Epithelial cell of proximal tubule (primary cell): ENCODE measurements at regions not wholly inside any gene's neighbourhood (a gene's known extent, or its start where the extent isn't known, plus 50 kb on each side); places are given as distances from the start of the nearest gene placed in this dataset.

Source experiments
- DNase-seq: peaks from one replicate; pipeline ENCODE4 v3.0.0-alpha.2; 2011; ENCODE audit warnings: low read depth
- H3K4me3 ChIP-seq: 2 replicates; pipeline ENCODE4 v1.5.1; 2011; ENCODE audit warnings: low read depth, mild to moderate bottlenecking, low read length
- TF ChIP-seq, protein P1 (sequence below): conservative IDR thresholded peaks from 2 replicates; pipeline ENCODE4 v1.5.1; 2012; ENCODE audit warnings: low read depth, mild to moderate bottlenecking, low read length

DNA sequence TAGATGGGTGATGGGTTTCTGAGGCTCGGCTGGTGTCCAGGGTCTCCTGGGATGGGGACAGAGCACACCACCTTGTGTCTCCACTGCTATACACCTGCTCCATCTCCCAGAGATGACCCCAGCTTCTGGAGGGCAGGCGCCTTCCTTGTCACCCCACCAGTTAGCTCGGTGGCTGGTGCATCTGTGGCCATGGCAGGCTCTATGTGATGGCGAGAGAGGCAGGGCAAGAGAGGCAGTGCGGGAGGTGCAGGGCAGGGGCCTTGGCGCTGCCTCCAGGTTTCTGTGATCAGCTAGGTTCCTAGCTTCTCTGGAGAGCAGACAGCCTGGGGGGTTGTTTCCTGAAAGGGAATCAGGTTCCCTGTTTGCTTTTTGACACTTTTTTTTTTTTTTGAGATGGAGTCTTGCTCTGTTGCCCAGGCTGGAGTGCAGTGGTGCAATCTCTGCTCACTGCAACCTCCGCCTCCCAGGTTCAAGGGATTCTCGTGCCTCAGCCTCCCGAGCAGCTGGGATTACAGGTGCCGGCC, 69.0 kb upstream of the ZNF536 start:
- DNase-seq = no peak
- TF ChIP-seq, protein P1, sequence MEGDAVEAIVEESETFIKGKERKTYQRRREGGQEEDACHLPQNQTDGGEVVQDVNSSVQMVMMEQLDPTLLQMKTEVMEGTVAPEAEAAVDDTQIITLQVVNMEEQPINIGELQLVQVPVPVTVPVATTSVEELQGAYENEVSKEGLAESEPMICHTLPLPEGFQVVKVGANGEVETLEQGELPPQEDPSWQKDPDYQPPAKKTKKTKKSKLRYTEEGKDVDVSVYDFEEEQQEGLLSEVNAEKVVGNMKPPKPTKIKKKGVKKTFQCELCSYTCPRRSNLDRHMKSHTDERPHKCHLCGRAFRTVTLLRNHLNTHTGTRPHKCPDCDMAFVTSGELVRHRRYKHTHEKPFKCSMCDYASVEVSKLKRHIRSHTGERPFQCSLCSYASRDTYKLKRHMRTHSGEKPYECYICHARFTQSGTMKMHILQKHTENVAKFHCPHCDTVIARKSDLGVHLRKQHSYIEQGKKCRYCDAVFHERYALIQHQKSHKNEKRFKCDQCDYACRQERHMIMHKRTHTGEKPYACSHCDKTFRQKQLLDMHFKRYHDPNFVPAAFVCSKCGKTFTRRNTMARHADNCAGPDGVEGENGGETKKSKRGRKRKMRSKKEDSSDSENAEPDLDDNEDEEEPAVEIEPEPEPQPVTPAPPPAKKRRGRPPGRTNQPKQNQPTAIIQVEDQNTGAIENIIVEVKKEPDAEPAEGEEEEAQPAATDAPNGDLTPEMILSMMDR = no peak

DNA sequence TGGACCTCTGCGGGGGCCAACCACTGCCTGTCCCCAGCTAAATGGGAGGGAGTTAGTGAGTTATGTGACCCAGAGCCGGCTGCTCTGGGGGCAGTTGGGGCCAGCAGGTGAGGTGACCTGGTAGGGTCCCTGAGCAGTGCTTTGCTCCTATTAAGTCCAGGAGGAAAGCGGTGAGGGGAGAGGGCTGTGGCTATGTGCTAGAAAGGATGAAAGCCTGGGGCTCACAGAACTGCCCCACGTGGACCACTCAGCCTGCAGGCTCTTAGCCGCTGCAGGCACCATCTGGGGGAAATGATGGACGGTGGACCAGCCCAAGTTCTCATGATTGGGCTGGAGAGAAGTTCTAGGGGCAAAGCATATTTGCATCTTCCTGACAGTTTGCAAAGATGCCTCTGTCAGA, 67.6 kb upstream of the ZNF536 start:
- H3K4me3 ChIP-seq = no peak overlapping the region
- no peak for DNase-seq
- TF ChIP-seq, protein P1 = no peak

More for the DNA sequence above, 69.0 kb upstream of the ZNF536 start:
- H3K4me3 ChIP-seq = no peak overlapping the region

DNA sequence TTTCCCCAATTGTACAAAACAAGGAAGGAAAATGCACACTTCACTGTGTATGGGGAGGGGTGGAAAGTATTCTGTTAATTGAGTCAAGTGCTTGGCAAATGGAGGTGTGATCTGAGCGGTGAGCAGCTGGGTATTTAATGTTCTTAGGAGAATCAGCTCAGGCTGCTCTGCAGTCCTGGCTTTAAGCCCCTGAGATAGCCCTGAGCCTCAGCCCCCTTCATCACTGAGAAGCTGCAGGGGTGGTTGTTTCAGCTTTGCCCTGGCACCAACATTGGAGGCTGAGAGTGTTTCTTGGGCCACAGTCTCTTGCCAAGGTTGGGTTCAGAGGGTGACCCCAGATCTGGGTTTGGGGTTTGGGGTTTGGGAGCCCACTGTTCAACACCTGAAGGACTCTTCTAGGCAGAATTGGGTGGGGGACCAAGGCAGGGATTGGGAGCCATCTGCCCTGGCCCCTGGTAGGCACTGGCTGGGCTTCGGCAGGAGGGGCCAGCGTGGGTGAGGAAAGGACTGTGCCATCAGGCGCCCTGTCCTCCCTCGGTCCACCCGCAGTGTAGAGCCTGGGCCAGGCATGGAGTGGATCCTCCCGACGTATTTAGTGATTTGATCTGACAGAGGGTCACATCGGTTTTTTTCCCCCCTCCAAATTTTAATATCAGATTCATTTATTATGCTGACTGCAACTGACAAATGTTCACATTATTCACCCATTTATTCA, 66.7 kb upstream of the ZNF536 start:
- no peak for DNase-seq
- TF ChIP-seq, protein P1 = no peak
- no peak overlapping the region for H3K4me3 ChIP-seq

DNA sequence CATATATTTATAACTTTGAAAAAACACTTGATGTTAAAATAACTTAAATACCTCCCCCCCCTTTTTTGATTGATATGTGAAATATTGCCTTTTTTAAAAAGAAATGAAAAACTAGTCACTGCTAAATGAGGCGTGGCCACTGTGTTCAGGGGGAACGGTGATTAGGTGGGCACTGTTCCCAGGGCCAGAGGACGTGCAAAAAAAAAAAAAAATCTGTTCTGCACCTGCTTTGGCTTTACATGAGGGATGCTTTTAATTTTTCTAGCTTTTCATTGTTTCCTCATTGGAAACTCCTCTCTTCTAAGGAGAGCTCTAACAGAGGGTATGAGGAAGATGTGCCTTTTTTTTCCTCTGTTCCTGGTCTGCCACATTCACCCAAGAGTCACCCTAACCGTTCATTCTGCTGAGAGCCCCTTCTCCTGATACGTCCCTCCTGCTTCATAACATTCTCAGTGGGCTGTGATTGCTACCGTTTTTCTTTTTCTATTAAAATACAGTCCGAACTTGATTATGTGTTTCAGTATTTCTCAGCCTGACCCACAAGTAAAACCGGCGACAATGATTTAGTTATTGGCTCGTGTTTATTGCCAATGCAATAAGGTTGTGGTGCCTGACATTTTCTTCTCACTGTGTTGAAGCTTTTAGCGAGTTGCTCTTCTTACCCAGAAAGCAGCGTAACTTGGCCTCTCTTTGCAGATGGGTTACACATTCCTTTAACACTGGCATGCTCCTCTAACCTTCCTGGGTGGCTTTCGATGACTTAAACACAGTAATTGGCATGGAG, 64.8 kb upstream of the ZNF536 start:
- TF ChIP-seq, protein P1 = no peak
- no peak for DNase-seq
- H3K4me3 ChIP-seq = no peak overlapping the region

DNA sequence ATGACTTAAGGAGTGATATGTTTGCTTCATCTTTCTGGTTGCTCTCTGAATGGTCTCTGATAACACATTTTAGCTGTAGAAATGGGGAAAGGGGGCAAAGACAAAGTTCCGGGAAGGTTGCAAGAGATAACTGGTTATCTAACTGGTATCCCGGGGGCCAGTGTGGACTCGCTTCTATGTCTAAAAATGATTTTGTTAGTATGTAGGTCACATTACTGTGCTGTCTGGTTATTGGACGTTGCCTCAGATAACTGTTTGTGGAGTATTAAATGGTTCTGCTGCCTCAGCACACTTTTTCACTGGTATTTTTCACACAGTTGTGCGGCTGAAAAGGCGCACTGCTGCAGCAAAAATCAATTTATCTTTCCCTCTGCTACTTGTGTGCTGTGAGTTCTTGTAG, 63.0 kb upstream of the ZNF536 start:
- TF ChIP-seq, protein P1 = no peak
- no peak overlapping the region for H3K4me3 ChIP-seq
- no peak for DNase-seq

DNA sequence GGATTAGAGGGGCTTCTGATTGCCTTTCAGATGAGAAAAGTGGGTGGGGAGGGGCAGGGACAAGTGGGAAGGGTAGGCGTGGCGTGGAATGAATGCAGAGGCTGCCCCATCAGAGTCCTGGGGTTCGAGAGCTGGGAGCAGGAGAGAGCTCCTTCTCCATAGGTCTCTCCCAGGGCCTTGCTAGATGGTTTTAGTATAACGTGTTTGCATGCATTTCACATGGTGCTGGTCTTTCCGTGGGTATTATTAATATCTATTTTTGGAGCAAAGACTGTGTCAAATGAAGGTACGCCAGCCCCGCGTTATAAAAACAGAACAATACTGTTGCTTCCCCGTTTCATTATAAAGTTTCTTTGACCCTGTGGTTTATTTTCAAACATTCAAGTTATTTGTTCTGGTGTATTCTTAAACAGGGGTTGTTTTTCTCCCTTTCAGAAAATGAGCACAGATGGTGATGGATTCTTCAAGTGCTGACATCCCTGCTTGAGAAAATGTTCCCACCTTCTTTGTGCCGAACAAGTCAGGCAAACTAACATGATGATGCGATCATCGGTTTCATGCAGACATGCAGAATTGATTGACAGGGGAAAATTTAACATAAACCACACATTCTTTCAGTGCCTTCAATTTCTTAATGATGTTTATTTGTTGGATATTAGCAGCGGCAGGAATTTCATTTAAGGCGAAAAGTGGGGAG, 62.1 kb upstream of the ZNF536 start:
- H3K4me3 ChIP-seq = no peak overlapping the region
- TF ChIP-seq, protein P1 = no peak
- no peak for DNase-seq
